Vagina (tissue), 2 donors: ENCODE measurements at regions not wholly inside any gene's neighbourhood (a gene's known extent, or its start where the extent isn't known, plus 50 kb on each side); places are given as distances from the start of the nearest gene placed in this dataset.

Experiments
- CTCF ChIP-seq, 3 experiments: fragments of 450-650 bp in 2 of 3; fragments of 200-600 bp in 1 of 3; sonication (generic) in 1 of 3; IDR thresholded peaks; one replicate each; pipeline ENCODE4 v1.5.1; 2017 to 2019; ENCODE audit warnings: antibody characterized with exemption in 3 of 3, mild to moderate bottlenecking in 2 of 3, moderate library complexity in 2 of 3
- POLR2AphosphoS5 ChIP-seq, 2 donors: sonication (generic); formaldehyde crosslinking; IDR thresholded peaks; one replicate each; pipeline ENCODE4 v1.9.0; 2017; ENCODE audit warnings: antibody characterized with exemption in 2 of 2, mild to moderate bottlenecking in 2 of 2, low read depth in 1 of 2; ENCODE audit not compliant: insufficient read depth in 1 of 2

- no peak for TF ChIP-seq CTCF (IDR thresholded peaks at IDR 0.05)
- no peak for TF ChIP-seq POLR2AphosphoS5 (IDR thresholded peaks at IDR 0.05; ENCODE audit: insufficient read depth in 1 of 2, low read depth in 1 of 2)
Observed at GRCh38 chr2:153133716-153134115, 344.8 kb downstream of the RPRM start.
